ENCODE measurements at regions not wholly inside any gene's neighbourhood (a gene's known extent, or its start where the extent isn't known, plus 50 kb on each side); places are given as distances from the start of the nearest gene placed in this dataset.
"Not testable (repeated sequence)": the region's sequence is repeated elsewhere in the genome, so short reads cannot be mapped to it uniquely, and the experiment has no call there.

GRCh38 chr2:209305026-209305425, 118.8 kb upstream of the MAP2 start:
- no peak for DNase-seq (ENCODE audit: extremely low read depth, low read depth)
- TF ChIP-seq, protein P1, sequence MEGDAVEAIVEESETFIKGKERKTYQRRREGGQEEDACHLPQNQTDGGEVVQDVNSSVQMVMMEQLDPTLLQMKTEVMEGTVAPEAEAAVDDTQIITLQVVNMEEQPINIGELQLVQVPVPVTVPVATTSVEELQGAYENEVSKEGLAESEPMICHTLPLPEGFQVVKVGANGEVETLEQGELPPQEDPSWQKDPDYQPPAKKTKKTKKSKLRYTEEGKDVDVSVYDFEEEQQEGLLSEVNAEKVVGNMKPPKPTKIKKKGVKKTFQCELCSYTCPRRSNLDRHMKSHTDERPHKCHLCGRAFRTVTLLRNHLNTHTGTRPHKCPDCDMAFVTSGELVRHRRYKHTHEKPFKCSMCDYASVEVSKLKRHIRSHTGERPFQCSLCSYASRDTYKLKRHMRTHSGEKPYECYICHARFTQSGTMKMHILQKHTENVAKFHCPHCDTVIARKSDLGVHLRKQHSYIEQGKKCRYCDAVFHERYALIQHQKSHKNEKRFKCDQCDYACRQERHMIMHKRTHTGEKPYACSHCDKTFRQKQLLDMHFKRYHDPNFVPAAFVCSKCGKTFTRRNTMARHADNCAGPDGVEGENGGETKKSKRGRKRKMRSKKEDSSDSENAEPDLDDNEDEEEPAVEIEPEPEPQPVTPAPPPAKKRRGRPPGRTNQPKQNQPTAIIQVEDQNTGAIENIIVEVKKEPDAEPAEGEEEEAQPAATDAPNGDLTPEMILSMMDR (IDR thresholded peaks at IDR 0.05; ENCODE audit: low read depth, low read length) = no peak

DNA sequence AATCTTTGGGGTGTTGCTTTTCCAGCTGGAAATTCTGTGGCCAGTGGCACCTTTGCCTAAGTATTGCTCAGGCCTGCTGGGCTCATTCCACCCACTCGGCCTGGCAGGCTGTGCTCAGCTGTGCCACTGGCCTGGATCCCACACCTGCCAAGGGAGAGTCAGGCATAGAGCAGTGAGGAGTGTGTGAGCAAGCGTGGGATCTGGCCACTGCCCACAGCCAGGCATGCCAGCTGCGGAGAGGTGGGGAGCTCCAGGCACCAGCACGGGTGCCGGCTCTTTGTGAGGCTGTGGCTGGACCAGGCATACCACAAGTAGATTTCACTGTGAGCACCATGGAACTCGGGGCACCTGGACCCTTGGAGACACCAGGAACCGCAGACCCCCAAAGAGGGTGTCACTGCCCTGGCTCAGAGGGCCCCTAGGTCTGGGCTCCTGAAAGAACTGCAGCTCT, 118.1 kb upstream of the MAP2 start:
- no peak for DNase-seq (ENCODE audit: extremely low read depth, low read depth)
- TF ChIP-seq, protein P1 (IDR thresholded peaks at IDR 0.05; ENCODE audit: low read depth, low read length) = no peak

GRCh38 chr2:209307161-209308001, 116.5 kb upstream of the MAP2 start:
- TF ChIP-seq, protein P1 (IDR thresholded peaks at IDR 0.05; ENCODE audit: low read depth, low read length) = no peak
- no peak for DNase-seq (ENCODE audit: extremely low read depth, low read depth)

DNA sequence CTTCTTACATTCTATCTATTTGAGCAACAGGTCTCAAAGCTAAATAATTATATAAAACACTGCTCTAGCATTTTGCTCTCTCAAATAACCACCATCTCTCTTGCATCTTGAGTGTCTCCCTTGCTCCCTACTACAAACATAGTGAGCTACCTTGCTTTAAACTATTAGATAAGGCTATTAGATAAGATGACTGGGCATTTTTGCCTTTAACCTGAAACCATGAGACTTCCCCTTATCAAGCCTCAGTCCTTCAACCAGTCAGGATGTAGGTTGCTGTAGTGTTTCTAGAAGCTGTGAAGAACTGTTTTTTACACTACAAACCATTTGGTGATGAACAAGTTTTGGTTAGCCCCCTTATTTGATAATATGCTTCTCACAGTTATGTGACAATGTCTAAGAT, 115.4 kb upstream of the MAP2 start:
- no peak for DNase-seq (ENCODE audit: extremely low read depth, low read depth)
- TF ChIP-seq, protein P1 (IDR thresholded peaks at IDR 0.05; ENCODE audit: low read depth, low read length) = no peak

DNA sequence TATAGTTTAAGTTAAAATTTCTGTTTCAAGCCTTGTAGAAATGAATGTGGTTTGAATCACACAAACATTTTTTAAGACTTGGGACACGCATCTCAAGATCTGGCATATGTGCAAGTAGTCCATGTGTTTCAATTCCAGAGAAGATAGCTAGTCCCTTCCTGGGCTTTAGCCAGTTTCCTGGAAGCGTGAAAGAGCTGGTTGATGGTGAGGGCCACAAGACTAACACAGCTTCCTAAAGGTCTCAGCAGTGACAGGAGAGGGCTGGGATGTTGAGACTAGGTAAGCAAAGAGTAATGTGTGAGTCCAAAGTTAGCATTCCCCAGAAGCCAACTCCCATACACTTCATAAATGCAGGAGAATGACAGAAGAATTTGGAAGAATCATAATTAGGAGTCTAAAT, 111.9 kb upstream of the MAP2 start:
- TF ChIP-seq, protein P1 (IDR thresholded peaks at IDR 0.05; ENCODE audit: low read depth, low read length) = no peak
- no peak for DNase-seq (ENCODE audit: extremely low read depth, low read depth)

GRCh38 chr2:209312450-209312849, 111.4 kb upstream of the MAP2 start:
- DNase-seq (ENCODE audit: extremely low read depth, low read depth) = not testable (repeated sequence)

- TF ChIP-seq, protein P1 (IDR thresholded peaks at IDR 0.05; ENCODE audit: low read depth, low read length) = no peak
- no peak for DNase-seq (ENCODE audit: extremely low read depth, low read depth)
Measured at GRCh38 chr2:209314653-209315052, 109.2 kb upstream of the MAP2 start.

DNA sequence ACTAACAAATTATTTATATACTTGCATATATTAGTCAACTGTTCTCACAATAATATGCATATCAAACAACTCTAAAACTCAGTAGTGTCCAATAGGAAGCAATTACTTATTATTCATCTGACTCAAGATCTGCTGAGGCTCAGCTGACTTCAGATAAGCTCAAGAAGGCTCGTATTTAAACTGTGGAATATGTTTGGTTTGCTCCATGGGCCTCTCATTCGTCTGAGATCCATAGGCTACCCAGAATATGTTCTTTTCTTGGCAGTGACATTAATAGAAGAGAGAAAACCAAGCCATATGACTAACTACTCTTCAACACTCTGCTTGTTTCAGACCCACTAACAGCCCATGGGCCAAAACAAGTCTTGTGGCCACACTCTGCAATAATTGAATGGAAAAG, 107.7 kb upstream of the MAP2 start:
- DNase-seq (ENCODE audit: extremely low read depth, low read depth) = no peak
- TF ChIP-seq, protein P1 (IDR thresholded peaks at IDR 0.05; ENCODE audit: low read depth, low read length) = no peak

All from AG09319 (cell line).